Neural cell (in vitro differentiated cells): ENCODE measurements at regions not wholly inside any gene's neighbourhood (a gene's known extent, or its start where the extent isn't known, plus 50 kb on each side); places are given as distances from the start of the nearest gene placed in this dataset.

ENCODE experiments used
- CTCF ChIP-seq: fragments of 450-650 bp; IDR thresholded peaks from 2 replicates; pipeline ENCODE4 v1.5.1; 2014; ENCODE audit warnings: antibody characterized with exemption, mild to moderate bottlenecking, moderate library complexity; ENCODE audit not compliant: poor library complexity, severe bottlenecking
- EP300 ChIP-seq: fragments of 450-650 bp; conservative IDR thresholded peaks from 2 replicates; pipeline ENCODE4 v1.6.1; 2014; ENCODE audit warnings: antibody characterized with exemption, mild to moderate bottlenecking, moderate library complexity; ENCODE audit not compliant: poor library complexity, severe bottlenecking
- EZH2 ChIP-seq: fragments of 200-600, 300-800 bp; shearing (Covaris generic), sonication (generic); IDR thresholded peaks from 2 replicates; pipeline ENCODE4 v1.6.1; 2014; ENCODE audit warnings: antibody characterized with exemption, low read length, borderline replicate concordance, mild to moderate bottlenecking; ENCODE audit not compliant: insufficient read depth, poor library complexity, severe bottlenecking
- POLR2AphosphoS5 ChIP-seq: IDR thresholded peaks from 2 replicates; pipeline ENCODE4 v1.6.1; 2012
- RAD21 ChIP-seq: fragments of 450-650 bp; conservative IDR thresholded peaks from 2 replicates; pipeline ENCODE4 v1.6.1; 2014; ENCODE audit warnings: antibody characterized with exemption, mild to moderate bottlenecking, moderate library complexity
- REST ChIP-seq: IDR thresholded peaks from 2 replicates; pipeline ENCODE4 v1.6.1; 2012; ENCODE audit warnings: borderline replicate concordance
- TAF1 ChIP-seq: IDR thresholded peaks from 2 replicates; pipeline ENCODE4 v1.6.1; 2012; ENCODE audit warnings: low read depth

GRCh38 chr12:58773986-58774385, 146.3 kb downstream of the LRIG3 start:
- TF ChIP-seq CTCF (no peak), EP300 (no peak), POLR2AphosphoS5 (no peak), EZH2 (no peak), RAD21 (no peak), REST (no peak), TAF1 (no peak)
